NCI-H2107 (cell line): ENCODE measurements at regions not wholly inside any gene's neighbourhood (a gene's known extent, or its start where the extent isn't known, plus 50 kb on each side); places are given as distances from the start of the nearest gene placed in this dataset.
"Not testable (repeated sequence)": the region's sequence is repeated elsewhere in the genome, so short reads cannot be mapped to it uniquely, and the experiment has no call there.

Experiments used
- DNase-seq: peaks from one replicate; lab custom pipeline; 2025; lab: John Stamatoyannopoulos, UW

GRCh38 chr2:877747-878146, 72.9 kb upstream of the SNTG2 start:
- DNase-seq = no peak

GRCh38 chr2:875687-876615, 74.7 kb upstream of the SNTG2 start:
- no peak for DNase-seq

GRCh38 chr2:873651-874580, 76.7 kb upstream of the SNTG2 start:
- peak; percentile 23 for DNase-seq

- DNase-seq = no peak
Measured at GRCh38 chr2:873027-873426, 77.6 kb upstream of the SNTG2 start.

GRCh38 chr2:871926-872680, 78.5 kb upstream of the SNTG2 start:
- DNase-seq = no peak

DNA sequence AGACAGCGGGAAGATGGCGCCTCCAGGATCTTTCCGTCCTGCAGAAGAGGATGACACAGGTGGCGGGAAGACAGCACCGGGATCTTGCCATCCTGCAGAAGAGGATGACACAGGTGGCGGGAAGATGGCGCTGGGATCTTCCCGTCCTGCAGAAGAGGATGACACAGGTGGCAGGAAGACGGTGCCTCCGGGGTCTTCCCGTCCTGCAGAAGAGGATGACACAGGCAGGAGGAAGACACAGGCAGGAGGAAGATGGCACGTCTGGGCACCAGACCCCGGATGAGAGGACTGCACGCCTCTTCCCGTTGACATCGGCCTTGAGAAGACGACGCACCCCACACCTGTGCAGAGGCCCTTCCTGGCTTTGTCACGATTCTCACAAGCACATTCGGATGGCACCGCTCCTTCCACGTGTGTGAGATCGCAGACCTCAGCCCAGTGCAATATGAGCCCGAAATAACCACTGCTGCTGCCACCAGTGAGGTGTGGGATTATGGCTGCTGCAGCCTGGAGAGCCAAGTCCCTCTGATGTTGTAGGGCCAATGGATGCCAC, 79.4 kb upstream of the SNTG2 start:
- no peak for DNase-seq

- DNase-seq = no peak
Measured at GRCh38 chr2:870426-870825, 80.2 kb upstream of the SNTG2 start.

DNA sequence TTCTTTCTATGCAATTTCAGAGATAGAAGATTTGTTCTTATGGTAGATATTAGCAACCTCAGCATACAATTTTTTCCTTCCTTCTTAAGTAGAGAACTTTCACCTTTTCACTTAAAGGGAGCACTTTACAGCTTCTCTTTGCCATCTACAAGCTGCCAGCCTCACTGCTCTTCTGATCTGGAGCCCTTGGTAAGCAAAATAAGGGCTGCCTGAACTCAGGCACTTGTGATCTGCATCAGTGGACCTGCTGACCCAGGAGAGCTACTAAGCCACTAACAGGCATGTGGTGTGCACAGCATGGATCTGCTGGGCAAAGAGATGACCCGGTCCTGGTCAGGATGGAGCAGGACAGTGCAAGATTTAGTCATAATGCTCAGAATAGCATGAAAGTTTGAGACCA, 80.8 kb upstream of the SNTG2 start:
- no peak for DNase-seq

DNA sequence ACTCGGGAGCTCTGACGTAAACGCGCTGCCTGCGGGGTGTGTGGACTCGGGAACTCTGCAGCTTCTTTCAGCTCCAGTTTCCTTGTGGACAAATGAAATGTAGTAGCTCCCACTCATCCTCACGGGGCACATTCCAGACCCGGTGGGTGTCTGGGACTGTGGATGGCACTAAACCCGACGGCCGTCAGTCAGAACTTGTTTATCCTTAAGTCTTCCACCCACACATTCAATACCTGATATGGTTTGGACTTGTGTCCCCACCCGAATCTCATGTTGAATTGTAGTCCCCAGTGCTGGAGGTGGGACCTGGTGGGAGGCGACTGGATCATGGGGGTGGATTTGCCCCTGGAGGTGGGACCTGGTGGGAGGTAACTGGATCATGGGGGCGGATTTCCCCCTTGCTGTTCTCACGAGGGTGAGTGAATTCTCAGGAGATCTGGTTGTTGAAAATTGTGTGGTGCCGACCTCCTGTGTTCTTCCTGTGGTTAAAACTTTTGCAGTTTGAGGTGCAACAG, 81.2 kb upstream of the SNTG2 start:
- no peak for DNase-seq

DNA sequence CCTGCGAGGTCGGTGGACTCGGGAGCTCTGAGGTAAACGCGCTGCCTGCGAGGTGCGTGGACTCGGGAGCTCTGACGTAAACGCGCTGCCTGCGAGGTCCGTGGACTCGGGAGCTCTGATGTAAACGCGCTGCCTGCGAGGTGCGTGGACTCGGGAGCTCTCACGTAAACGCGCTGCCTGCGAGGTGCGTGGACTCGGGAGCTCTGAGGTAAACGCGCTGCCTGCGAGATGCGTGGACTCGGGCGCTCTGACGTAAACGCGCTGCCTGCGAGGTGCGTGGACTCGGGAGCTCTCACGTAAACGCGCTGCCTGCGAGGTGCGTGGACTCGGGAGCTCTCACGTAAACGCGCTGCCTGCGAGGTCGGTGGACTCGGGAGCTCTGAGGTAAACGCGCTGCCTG, 81.8 kb upstream of the SNTG2 start:
- not testable (repeated sequence) for DNase-seq

- no peak for DNase-seq
Measured at GRCh38 chr2:867296-867695, 83.4 kb upstream of the SNTG2 start.

- DNase-seq = no peak
Measured at GRCh38 chr2:866887-867286, 83.8 kb upstream of the SNTG2 start.

DNA sequence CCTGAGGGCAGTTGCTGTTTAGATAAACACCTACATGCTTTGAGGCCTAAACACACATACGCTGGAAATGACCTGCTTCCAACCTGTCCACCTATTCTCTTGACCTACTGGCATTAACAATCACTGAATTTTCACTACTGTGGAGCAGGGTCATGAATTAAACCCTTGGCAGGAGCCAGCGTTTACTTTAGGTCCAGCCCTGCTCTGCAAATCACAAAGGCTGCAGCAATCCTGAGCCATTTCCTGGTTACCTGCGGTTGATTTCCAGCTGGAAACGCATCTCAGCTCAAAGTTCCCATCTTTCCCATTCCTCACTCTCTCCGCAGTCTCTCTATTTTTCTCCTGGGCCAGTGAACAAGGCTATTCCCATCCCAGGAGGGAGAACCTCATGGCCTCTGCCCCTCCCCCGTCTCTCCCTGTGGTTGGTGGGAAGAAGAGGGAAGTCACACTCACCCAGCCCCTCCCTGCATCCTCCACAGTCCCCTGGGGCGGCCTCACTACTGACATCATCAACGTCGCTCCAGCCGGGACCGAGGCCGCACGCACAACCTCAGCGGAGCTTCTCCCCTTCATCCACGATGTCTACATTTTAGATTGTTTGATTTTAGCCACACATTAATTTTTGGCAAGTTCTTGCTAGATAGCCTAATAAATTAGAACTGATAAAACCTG, 84.5 kb upstream of the SNTG2 start:
- DNase-seq = no peak

DNA sequence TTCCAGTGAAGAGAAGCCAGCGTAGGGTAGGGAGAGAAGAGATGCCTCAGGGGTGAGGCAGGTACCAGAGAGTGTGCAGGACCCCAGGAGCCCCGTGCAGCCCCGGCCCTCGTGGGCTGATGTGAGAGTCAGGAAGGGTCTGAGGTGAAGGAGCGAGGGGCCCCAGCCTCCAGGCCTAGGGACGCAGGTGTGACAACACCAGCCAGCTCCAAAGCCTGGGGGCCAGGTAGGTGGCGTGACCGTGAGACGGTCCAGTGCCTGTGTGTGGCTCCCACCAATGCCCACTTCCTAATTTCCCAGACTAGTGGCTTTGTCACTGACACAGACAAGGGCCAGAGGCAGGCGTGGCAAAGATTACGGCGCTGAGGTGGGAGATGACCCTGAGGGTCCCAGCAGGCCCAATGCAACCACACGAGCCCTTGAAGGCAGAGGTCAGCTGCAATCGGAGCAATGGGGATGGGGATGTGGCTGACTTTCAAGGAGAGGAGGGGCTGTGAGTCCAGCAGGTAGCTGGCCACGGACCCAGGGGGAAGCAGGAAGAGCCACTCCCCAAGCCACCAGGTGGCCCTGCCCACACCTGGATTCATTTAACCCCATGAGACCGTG, 86.0 kb upstream of the SNTG2 start:
- no peak for DNase-seq

- DNase-seq = no peak
Measured at GRCh38 chr2:863732-864450, 86.8 kb upstream of the SNTG2 start.

DNA sequence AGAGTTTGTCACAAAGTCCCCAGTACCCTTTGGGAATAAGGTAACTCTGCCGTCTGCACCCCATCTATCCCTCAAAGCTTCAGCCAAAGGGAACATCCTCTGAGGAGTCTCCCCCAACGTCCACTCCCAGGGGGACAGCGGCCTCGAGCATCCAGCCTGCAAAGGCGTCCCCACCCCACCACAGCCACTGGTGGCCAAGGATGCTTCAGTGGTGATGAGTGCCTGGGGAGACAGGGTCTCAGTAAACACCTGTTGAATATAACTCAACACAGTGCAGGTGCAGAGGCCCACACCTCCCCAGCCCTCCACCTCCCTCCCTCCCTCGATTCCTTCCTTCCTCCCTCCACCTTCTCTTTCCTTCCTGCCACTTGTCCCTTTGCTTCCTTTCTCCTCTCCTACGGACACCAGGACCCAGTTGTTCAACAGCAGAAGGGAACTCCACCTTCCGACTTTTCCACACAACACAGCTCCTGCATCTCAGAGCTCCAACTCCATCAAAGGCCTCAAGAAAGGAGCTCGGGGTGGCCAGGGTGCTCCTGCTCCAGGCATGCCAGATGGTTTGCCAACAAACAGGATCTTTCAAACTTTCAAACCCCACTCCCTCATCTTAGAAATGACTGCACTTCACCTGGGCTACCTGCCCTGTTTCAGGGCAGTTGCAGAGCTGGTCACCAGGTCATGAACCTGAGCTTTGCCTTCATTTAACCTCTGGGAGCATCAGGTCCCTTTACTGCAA, 87.8 kb upstream of the SNTG2 start:
- DNase-seq = no peak

DNA sequence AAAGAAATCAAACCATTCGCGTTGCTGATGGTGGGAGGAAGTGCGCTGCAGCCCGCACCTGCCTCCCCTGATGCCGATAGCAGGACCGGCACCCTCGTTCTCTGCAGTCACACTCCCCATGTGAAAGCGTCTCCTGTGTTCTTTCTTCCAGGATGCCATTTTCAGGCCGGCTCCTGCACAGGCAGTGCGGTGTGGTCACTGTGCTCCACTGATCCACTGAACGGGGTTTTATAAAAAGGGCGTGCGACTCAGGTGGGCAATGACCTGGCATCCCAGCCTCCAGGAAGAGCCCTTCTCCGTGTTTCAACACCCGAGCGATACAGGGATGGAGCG, 88.3 kb upstream of the SNTG2 start:
- no peak for DNase-seq

DNA sequence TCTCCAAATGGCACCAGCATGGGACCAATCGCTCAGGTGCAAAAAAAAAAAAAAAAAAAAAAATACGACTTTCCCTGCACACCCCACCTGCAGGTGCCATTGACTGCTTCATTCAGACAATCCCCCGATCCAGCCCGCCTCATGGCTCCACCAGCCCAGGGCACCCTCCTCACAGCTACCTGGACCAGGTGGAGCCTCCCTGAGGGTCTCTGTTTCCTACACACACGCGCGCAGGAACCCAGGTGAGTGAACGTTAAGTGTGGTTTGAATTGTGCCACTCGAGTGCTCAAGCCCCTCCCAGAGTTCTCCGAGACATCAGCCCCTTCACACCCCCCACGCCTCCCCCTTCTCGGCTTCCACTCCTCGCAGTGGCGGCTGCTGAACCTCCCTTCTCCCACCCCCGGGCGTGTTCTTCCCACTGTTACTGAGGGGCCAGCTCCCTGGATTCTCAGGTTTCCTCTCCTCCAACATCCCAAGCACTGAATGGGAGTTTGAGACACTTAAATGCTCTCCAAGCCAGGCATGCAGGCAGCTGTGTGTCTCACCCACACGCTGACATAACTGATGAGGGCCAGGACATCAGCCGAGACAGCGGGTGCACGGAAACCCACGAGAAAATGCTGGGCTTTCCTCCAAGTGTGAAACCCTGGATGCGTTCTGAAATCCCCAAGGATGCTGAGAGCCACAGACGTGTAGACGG, 88.8 kb upstream of the SNTG2 start:
- DNase-seq = peak; percentile 36
